Lung microvascular endothelial cell (primary cell): ENCODE measurements at regions not wholly inside any gene's neighbourhood (a gene's known extent, or its start where the extent isn't known, plus 50 kb on each side); places are given as distances from the start of the nearest gene placed in this dataset.

Experiments
- DNase-seq, 2 donors: peaks; one replicate each; pipeline versions ENCODE4 v3.0.0 to v3.0.0-alpha.2; 2010; ENCODE audit warnings: low read depth in 2 of 2

DNA sequence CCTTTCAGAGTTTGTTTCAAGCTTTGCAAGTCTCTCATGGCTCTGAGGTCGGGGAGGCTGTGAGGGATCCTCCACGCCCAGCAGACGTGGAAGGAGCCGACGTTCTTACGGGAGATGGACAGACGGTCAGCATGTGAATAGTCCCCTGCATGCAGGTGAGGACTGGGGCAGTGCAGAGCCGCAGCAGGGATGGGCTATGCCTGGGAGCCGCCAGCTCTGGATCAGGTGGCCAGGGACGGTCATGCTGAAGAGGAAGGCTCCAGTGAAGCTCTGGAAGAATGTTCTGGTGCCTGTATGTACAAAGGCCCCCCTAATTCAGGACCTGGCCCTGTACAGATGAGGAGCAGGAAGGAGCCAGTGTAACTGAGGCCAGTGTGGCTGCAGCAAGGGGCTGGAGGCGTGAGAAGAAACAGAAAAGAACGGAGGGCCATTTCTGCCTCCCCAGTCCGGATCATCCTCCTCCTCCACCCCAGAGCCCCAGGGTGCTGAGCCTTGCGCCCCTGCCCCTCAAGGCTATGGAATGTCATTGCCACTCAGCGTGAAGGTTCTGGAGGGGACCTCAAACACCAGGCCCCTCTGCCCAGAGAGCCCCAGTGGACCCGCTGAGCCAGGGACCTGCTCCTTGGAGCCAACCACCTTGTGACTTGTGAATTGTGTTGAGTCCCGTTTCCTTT lies 96.8 kb upstream of the DIO3 start:
- no peak for DNase-seq

GRCh38 chr14:101464984-101465794 lies 96.1 kb upstream of the DIO3 start:
- no peak for DNase-seq

GRCh38 chr14:101465795-101466448 lies 95.4 kb upstream of the DIO3 start:
- no peak for DNase-seq

GRCh38 chr14:101466456-101467180 lies 94.7 kb upstream of the DIO3 start:
- DNase-seq = no peak

- DNase-seq = no peak
These were observed 93.9 kb upstream of the DIO3 start for GRCh38 chr14:101467181-101467926.

GRCh38 chr14:101469382-101470247 lies 91.7 kb upstream of the DIO3 start:
- no peak for DNase-seq

- DNase-seq = no peak
These were observed 91.0 kb upstream of the DIO3 start for GRCh38 chr14:101470266-101470665.

DNA sequence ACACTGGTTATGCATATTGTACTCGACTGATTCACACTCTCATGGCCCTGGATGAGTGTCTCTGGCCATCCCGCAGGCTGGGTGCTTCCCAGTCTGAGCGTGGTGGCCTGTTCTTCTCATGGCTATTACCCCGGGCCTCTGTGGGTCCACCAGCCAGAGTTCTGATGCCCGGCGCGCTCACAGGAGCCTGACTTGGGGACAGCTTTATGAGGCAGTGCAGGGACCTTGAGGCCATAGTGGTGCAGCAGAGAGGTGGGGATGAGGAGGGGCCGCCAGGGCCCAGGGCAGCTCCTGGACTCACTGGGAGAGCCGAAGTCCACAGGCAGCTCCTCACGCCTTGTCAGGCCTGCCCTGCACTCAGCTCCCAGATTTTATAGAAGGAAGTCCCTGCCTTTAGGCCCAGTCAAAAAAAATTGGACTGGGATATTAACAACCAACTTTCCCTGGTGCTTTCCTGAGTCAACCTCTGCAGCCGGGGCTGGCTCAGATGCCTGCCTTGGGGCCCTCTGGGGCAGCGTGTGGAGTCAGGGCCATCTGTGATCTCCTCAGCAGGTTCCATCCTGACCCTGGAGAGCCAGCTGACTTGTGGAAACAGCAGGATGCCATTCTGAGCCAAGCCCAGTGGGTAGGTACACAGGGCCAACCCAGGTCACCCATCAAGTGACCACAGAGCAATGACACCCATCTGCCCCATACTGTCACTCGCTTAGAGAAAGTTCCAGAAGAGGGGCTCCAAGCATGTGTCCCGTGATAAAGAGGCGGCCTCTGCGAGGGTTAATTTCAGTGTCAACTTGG lies 89.4 kb upstream of the DIO3 start:
- DNase-seq = no peak

DNA sequence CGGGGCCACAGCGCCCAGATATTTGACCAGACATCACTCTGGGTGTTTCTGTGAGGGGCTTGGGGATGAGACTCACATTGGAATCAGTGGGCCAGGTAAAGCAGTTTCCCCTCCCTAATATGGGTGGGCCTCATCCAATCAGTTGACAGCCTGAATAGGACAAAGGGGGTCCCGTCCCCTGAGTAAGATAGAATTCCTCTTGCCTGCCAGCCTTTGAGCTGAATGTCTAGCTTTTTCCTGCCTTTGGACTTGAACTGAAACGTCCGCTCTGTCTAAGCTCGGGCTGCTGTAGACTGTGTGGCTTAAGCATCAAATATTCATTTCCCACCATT lies 88.8 kb upstream of the DIO3 start:
- no peak for DNase-seq

- no peak for DNase-seq
These were observed 88.1 kb upstream of the DIO3 start for GRCh38 chr14:101473045-101473729.

- no peak for DNase-seq
These were observed 87.3 kb upstream of the DIO3 start for GRCh38 chr14:101473795-101474562.

DNA sequence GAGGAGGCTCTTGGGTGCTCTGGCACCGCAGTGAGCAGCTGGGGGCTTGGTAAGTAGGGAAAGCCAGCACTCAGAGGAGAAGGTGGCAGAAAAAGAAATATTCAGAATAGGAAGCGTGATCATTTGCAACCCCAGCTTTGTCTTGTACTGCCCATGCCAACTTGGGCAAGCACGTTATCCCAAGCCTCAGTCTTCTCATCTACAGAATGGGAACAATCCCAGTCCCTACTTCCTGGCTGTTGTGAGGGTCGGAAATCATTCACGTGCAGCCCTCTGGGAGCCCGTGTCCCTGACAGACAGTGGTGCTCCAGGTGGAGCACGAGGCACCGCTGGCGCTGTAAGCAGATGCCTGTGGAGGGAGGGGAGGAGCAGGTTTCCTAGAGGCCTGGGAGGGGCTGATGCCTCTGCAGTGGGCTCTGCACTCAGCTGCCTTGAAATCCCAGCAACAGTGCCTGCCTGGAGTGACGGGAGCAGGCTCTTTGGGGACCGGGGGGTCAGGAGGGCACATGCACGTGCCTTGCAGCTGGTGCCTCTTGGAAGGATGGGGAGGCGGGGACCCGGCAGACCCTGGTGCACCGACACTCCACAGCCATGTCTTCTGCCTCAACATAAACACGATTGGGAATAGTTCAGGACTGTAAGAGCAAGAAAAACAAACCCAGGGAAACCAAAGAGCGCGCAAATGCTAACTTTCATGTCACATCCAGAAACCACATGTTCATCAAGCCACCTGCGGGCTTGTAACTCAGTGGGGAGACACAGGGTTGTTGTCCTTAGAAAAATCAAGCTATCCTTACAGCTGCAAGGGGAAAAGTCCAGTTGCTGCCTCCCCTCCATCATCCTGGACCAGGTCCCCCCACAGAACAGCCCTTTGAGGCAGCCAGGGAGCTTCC lies 86.5 kb upstream of the DIO3 start:
- DNase-seq = no peak

DNA sequence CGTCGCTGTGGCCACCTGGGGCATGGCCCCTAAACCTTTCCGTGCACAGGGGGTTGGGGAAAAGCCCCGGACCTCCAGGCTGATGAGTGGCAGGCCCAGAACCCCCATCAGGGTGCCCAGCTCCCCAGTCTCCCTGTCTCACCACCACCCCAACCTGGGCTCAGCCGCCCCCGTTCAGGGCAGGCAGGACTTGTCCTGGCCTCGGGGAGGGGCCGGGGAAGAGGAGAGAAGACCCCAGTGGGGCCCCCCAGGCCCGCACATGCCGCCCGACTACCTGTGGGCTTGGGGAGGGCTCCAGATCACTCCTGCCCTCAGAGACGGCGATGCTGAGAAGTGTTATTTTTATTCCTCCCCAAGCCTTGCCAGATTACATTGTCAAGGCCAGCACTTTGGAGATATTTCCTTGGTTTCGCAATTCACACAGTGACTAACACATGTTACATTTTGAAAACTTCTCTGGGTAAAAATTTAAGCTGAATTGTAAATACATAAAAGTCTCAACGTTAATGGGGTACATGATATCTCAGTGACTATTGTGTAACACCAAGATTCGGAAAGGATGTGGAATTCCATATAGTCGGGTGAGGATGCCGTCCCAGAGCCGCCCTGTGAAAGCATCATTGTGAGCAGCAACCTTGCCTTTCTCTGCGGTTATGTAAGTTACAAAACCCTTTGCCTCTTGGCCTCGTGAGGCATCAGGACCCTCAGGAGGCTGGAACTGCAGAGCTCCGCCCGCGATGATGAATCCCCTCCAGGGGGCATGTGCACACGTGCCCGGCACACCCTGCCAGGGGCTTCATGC lies 85.6 kb upstream of the DIO3 start:
- no peak for DNase-seq

DNA sequence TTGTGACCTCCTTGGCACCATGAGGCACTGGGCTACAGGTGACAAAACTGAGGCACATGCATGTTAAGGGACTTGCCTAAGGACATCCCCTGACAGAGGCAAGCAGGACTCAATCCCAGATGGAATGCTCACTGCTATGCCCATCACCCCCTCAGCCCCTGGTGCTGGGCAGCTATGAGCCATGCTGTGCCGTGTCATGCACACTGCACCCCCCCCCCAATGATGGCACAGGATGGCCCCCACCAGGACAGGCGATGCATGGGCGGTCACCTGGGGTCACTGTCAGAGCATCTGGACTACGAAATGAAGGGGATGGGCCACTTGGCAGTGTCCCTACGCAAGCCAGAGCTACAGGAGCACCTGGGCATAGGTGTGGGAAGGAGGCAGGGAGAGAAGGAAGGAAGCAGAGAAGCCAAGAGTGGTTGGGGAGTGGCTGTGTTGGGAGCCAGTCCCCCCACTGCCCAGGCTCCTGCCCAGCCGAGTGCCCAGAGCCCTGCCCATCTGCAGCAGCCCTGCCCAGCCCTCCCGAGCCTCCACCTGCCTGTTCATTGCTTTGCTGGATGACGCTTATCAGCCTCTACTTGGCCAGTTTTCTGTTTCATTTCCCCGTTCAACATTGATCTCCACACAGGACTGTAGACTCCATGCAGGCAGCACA lies 84.9 kb upstream of the DIO3 start:
- DNase-seq = no peak

- DNase-seq = no peak
These were observed 84.3 kb upstream of the DIO3 start for GRCh38 chr14:101476916-101477553.
